SU-DHL-6 (cell line): ENCODE measurements at regions not wholly inside any gene's neighbourhood (a gene's known extent, or its start where the extent isn't known, plus 50 kb on each side); places are given as distances from the start of the nearest gene placed in this dataset.

Experiments used
- EZH2phosphoT487 ChIP-seq: fragments of 200-600 bp; sonication (generic), shearing (Covaris generic); conservative IDR thresholded peaks from 2 replicates; pipeline ENCODE4 v1.6.1; 2018; ENCODE audit warnings: mild to moderate bottlenecking, antibody characterized with exemption, low read length, moderate library complexity, mixed read lengths
- TF ChIP-seq, protein P1 (sequence below): fragments of 200-600 bp; sonication (generic); IDR thresholded peaks from one replicate; pipeline ENCODE4 v1.5.1; 2017; ENCODE audit warnings: antibody characterized with exemption, mild to moderate bottlenecking, low read length, moderate library complexity; ENCODE audit not compliant: insufficient read depth, poor library complexity, severe bottlenecking

DNA sequence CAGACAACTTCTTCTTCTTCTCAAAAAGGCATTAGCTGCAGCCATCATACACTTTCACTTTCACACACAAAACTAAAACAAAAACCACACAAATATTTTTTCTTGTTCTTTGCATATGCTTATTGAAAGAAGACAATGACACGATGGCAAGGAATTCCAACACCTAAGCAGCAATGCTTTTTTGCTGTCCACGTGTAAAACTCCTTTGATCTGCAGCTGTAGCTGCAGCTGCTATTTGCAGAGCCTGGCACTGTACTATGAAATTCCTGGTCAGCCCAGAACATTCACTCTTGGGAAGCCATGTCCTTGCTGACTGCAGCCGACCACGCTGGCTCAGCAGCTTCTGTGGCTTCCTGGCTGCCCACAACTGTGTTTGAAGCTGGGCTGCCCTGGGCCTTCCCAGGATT, 316.2 kb downstream of the CDH2 start:
- TF ChIP-seq, protein P1, sequence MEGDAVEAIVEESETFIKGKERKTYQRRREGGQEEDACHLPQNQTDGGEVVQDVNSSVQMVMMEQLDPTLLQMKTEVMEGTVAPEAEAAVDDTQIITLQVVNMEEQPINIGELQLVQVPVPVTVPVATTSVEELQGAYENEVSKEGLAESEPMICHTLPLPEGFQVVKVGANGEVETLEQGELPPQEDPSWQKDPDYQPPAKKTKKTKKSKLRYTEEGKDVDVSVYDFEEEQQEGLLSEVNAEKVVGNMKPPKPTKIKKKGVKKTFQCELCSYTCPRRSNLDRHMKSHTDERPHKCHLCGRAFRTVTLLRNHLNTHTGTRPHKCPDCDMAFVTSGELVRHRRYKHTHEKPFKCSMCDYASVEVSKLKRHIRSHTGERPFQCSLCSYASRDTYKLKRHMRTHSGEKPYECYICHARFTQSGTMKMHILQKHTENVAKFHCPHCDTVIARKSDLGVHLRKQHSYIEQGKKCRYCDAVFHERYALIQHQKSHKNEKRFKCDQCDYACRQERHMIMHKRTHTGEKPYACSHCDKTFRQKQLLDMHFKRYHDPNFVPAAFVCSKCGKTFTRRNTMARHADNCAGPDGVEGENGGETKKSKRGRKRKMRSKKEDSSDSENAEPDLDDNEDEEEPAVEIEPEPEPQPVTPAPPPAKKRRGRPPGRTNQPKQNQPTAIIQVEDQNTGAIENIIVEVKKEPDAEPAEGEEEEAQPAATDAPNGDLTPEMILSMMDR, result no peak
- TF ChIP-seq EZH2phosphoT487, result no peak
